H9 (cell line): ENCODE measurements at regions not wholly inside any gene's neighbourhood (a gene's known extent, or its start where the extent isn't known, plus 50 kb on each side); places are given as distances from the start of the nearest gene placed in this dataset.
"Not testable (repeated sequence)": the region's sequence is repeated elsewhere in the genome, so short reads cannot be mapped to it uniquely, and the experiment has no call there.

Experiments
- DNase-seq: peaks from one replicate; pipeline ENCODE4 v3.0.0-alpha.2; 2017
- H2AFZ ChIP-seq: one replicate; pipeline ENCODE4 v1.6.1; 2013; ENCODE audit warnings: mild to moderate bottlenecking, low read length, control low read depth, moderate library complexity
- H2AK5ac ChIP-seq: 2 replicates; pipeline ENCODE4 v1.6.1; 2013; ENCODE audit warnings: low read length, control low read depth, mixed read lengths; ENCODE audit not compliant: insufficient read length
- H2BK120ac ChIP-seq: one replicate; pipeline ENCODE4 v1.6.1; 2013; ENCODE audit warnings: low read depth, mild to moderate bottlenecking, low read length, control low read depth, inconsistent platforms; ENCODE audit not compliant: poor library complexity, severe bottlenecking
- H2BK12ac ChIP-seq: 2 replicates; pipeline ENCODE4 v1.6.1; 2013; ENCODE audit warnings: low read length, control low read depth, mixed read lengths, low read depth; ENCODE audit not compliant: insufficient read length
- H2BK15ac ChIP-seq: 2 replicates; pipeline ENCODE4 v1.6.1; 2013; ENCODE audit warnings: low read depth, low read length, control low read depth
- H2BK20ac ChIP-seq: one replicate; pipeline ENCODE4 v1.6.1; 2013; ENCODE audit warnings: low read depth, mild to moderate bottlenecking, low read length, control low read depth, inconsistent platforms; ENCODE audit not compliant: poor library complexity, severe bottlenecking
- H2BK5ac ChIP-seq: 2 replicates; pipeline ENCODE4 v1.6.1; 2013; ENCODE audit warnings: low read length, control low read depth, mixed read lengths; ENCODE audit not compliant: insufficient read length
- H3K14ac ChIP-seq: 2 replicates; pipeline ENCODE4 v1.6.1; 2013; ENCODE audit warnings: low read length, control low read depth; ENCODE audit not compliant: insufficient read depth
- H3K18ac ChIP-seq: 2 replicates; pipeline ENCODE4 v1.6.1; 2013; ENCODE audit warnings: low read depth, mild to moderate bottlenecking, mixed read lengths, low read length, control low read depth; ENCODE audit not compliant: insufficient read length
- H3K23ac ChIP-seq: 2 replicates; pipeline ENCODE4 v1.6.1; 2013; ENCODE audit warnings: low read length, control low read depth, mixed read lengths, low read depth; ENCODE audit not compliant: insufficient read length
- H3K23me2 ChIP-seq: 2 replicates; pipeline ENCODE4 v1.6.1; 2013; ENCODE audit warnings: low read depth, mild to moderate bottlenecking, mixed read lengths, low read length, control low read depth; ENCODE audit not compliant: insufficient read length, poor library complexity, severe bottlenecking
- H3K27ac ChIP-seq: 2 replicates; pipeline ENCODE4 v1.5.1; 2013; ENCODE audit warnings: low read length, control low read depth, mixed read lengths, low read depth; ENCODE audit not compliant: insufficient read length
- H3K27me3 ChIP-seq: 2 replicates; pipeline ENCODE4 v1.6.1; 2013; ENCODE audit warnings: low read length, control low read depth, inconsistent platforms; ENCODE audit not compliant: insufficient read depth
- H3K4ac ChIP-seq: 2 replicates; pipeline ENCODE4 v1.6.1; 2013; ENCODE audit warnings: low read depth, mild to moderate bottlenecking, control low read depth, inconsistent platforms, low read length, moderate library complexity
- H3K4me1 ChIP-seq: 2 replicates; pipeline ENCODE4 v1.6.1; 2013; ENCODE audit warnings: low read length, control low read depth, inconsistent platforms; ENCODE audit not compliant: insufficient read depth
- H3K4me2 ChIP-seq: 2 replicates; pipeline ENCODE4 v1.6.1; 2013; ENCODE audit warnings: low read length, control low read depth, mixed read lengths; ENCODE audit not compliant: insufficient read length, insufficient read depth
- H3K56ac ChIP-seq: 2 replicates; pipeline ENCODE4 v1.6.1; 2013; ENCODE audit warnings: low read depth, mild to moderate bottlenecking, mixed read lengths, low read length, control low read depth; ENCODE audit not compliant: insufficient read length
- H3K79me1 ChIP-seq: 2 replicates; pipeline ENCODE4 v1.6.1; 2013; ENCODE audit warnings: low read depth, mild to moderate bottlenecking, moderate library complexity, low read length, control low read depth, inconsistent platforms; ENCODE audit not compliant: insufficient read depth, poor library complexity, severe bottlenecking
- H3K79me2 ChIP-seq: 2 replicates; pipeline ENCODE4 v1.6.1; 2013; ENCODE audit warnings: low read length, control low read depth, inconsistent platforms; ENCODE audit not compliant: insufficient read depth
- H3K9ac ChIP-seq: 2 replicates; pipeline ENCODE4 v1.6.1; 2013; ENCODE audit warnings: low read length, control low read depth, mixed read lengths; ENCODE audit not compliant: insufficient read length; ENCODE audit errors: extremely low read depth
- H3K9me3 ChIP-seq: one replicate; pipeline ENCODE4 v1.6.1; 2013; ENCODE audit warnings: low read depth, low read length, inconsistent platforms; ENCODE audit not compliant: control insufficient read depth
- H3T11ph ChIP-seq: one replicate; pipeline ENCODE4 v1.6.1; 2013; ENCODE audit warnings: mild to moderate bottlenecking, low read length, control low read depth, inconsistent platforms
- H4K20me1 ChIP-seq: one replicate; pipeline ENCODE4 v1.6.1; 2013; ENCODE audit not compliant: control insufficient read depth, insufficient read length, insufficient read depth
- H4K5ac ChIP-seq: 2 replicates; pipeline ENCODE4 v1.6.1; 2013; ENCODE audit warnings: low read depth, mild to moderate bottlenecking, mixed read lengths, low read length, control low read depth; ENCODE audit not compliant: insufficient read length
- H4K8ac ChIP-seq: replicated peaks from 2 replicates; pipeline ENCODE4 v1.6.1; 2013; ENCODE audit warnings: low read length, control low read depth, mixed read lengths, low read depth; ENCODE audit not compliant: insufficient read length
- H4K91ac ChIP-seq: 2 replicates; pipeline ENCODE4 v1.6.1; 2013; ENCODE audit warnings: low read depth, mild to moderate bottlenecking, moderate library complexity, mixed read lengths, low read length, control low read depth; ENCODE audit not compliant: insufficient read length
- H3K27ac Mint-ChIP-seq, 3 experiments: 2 replicates in 2 of 3; 3 replicates in 1 of 3; pipeline ENCODE4 v1.8.0; 2020 to 2021; ENCODE audit warnings: mixed read lengths in 3 of 3, mild to moderate bottlenecking in 1 of 3, moderate library complexity in 1 of 3
- H3K27me3 Mint-ChIP-seq: 2 replicates; pipeline ENCODE4 v1.8.0; 2021; ENCODE audit warnings: low read depth, mild to moderate bottlenecking, moderate library complexity, mixed read lengths
- H3K36me3 Mint-ChIP-seq, 3 experiments: 2 replicates in 2 of 3; 3 replicates in 1 of 3; pipeline ENCODE4 v1.8.0; 2020 to 2021; ENCODE audit warnings: low read depth in 3 of 3, mixed read lengths in 3 of 3; ENCODE audit not compliant: insufficient read depth in 1 of 3
- H3K4me1 Mint-ChIP-seq, 2 experiments: 2 replicates each; pipeline ENCODE4 v1.8.0; 2020; ENCODE audit warnings: mixed read lengths in 2 of 2
- H3K4me3 Mint-ChIP-seq, 2 experiments: 2 replicates in 1 of 2; 3 replicates in 1 of 2; pipeline ENCODE4 v1.8.0; 2020 to 2021; ENCODE audit warnings: mild to moderate bottlenecking in 2 of 2, mixed read lengths in 2 of 2, moderate library complexity in 1 of 2
- H3K9me3 Mint-ChIP-seq, 2 experiments: 2 replicates in 1 of 2; 3 replicates in 1 of 2; pipeline ENCODE4 v1.8.0; 2020; ENCODE audit warnings: mild to moderate bottlenecking in 2 of 2, mixed read lengths in 2 of 2, moderate library complexity in 1 of 2
- WGBS: extraction: QIAGEN DNeasy Blood & Tissue Kit; methylation state at CpG from one replicate; pipeline ENCODE4 v1.1.7; 2013; ENCODE audit warnings: missing lambda C conversion rate, low lambda C conversion rate, mixed read lengths; ENCODE audit not compliant: insufficient read length; ENCODE audit errors: extremely low coverage; 5-methylcytosine and 5-hydroxymethylcytosine counted together

GRCh38 chr16:29202025-29202632 is 204.4 kb downstream of the NPIPB11 start:
- not testable (repeated sequence) for H2BK120ac ChIP-seq, H3K18ac ChIP-seq, H4K5ac ChIP-seq, H3K27ac Mint-ChIP-seq, H3K79me2 ChIP-seq, H3K9ac ChIP-seq, H3K56ac ChIP-seq, H4K8ac ChIP-seq, H3K23me2 ChIP-seq, H2BK15ac ChIP-seq, H3K9me3 ChIP-seq, H3K4me2 ChIP-seq, H3K4me1 ChIP-seq, H4K91ac ChIP-seq, H3K14ac ChIP-seq, H2AK5ac ChIP-seq, H3K27ac ChIP-seq, H2BK12ac ChIP-seq, H3K4ac ChIP-seq, H3K4me3 Mint-ChIP-seq, H3K27me3 ChIP-seq, H3K23ac ChIP-seq, H2BK20ac ChIP-seq, H3T11ph ChIP-seq, H2AFZ ChIP-seq, H2BK5ac ChIP-seq, H4K20me1 ChIP-seq, H3K36me3 Mint-ChIP-seq, H3K79me1 ChIP-seq
- Mint-ChIP-seq H3K27me3 (peaks cover 56% of the 10 kb centered on the region), H3K4me1 (peaks cover 14 to 20% of the 10 kb centered on the region in 2 experiments), H3K9me3 (peaks cover 9 to 12% of the 10 kb centered on the region in 2 experiments)
- no CpG with 5 or more reads among the region's 8 CpGs for WGBS
- DNase-seq: peak; percentile 9

- not testable (repeated sequence) for H3K14ac ChIP-seq
These were observed 205.1 kb downstream of the NPIPB11 start for GRCh38 chr16:29201296-29202024.

More at GRCh38 chr16:29201296-29202024, 205.1 kb downstream of the NPIPB11 start:
- H4K8ac ChIP-seq, H3K79me2 ChIP-seq, H3K18ac ChIP-seq, H2BK15ac ChIP-seq, H3K4me2 ChIP-seq, H3K9me3 ChIP-seq, H3K9me3 Mint-ChIP-seq, H4K20me1 ChIP-seq, H3K4me1 ChIP-seq, H3K23ac ChIP-seq, H3T11ph ChIP-seq, H3K4me3 Mint-ChIP-seq, H3K79me1 ChIP-seq, H2AK5ac ChIP-seq, H3K36me3 Mint-ChIP-seq, H2BK120ac ChIP-seq, H3K56ac ChIP-seq, H3K23me2 ChIP-seq, H2BK20ac ChIP-seq, H3K27me3 ChIP-seq, H2BK12ac ChIP-seq, H3K27ac Mint-ChIP-seq, H3K9ac ChIP-seq, H4K91ac ChIP-seq, H2AFZ ChIP-seq, H2BK5ac ChIP-seq, H3K4ac ChIP-seq, H4K5ac ChIP-seq, H3K27ac ChIP-seq: not testable (repeated sequence)
- peaks cover 49% of the 10 kb centered on the region for H3K27me3 Mint-ChIP-seq
- DNase-seq: peak; percentile 23
- peaks cover 14 to 20% of the 10 kb centered on the region in 2 experiments for H3K4me1 Mint-ChIP-seq
- no CpG with 5 or more reads among the region's 25 CpGs for WGBS
